Activated CD8-positive, alpha-beta memory T cell treated with anti-CD3 and anti-CD28 coated beads, Interleukin-2, amount 50 U/mL, for 1 hour (primary cell): ENCODE measurements at regions not wholly inside any gene's neighbourhood (a gene's known extent, or its start where the extent isn't known, plus 50 kb on each side); places are given as distances from the start of the nearest gene placed in this dataset.

Experiments used
- DNase-seq: peaks from one replicate; pipeline ENCODE4 v3.0.0-alpha.2; 2020; ENCODE audit errors: extremely low read depth

- no peak for DNase-seq
These were observed 334.6 kb upstream of the B3GAT1 start for GRCh38 chr11:134746609-134747008.

GRCh38 chr11:134745456-134745855, 333.4 kb upstream of the B3GAT1 start:
- no peak for DNase-seq

GRCh38 chr11:134743820-134744195, 331.8 kb upstream of the B3GAT1 start:
- no peak for DNase-seq

- DNase-seq: no peak
These were observed 331.1 kb upstream of the B3GAT1 start for GRCh38 chr11:134742956-134743819.

- DNase-seq: no peak
These were observed 330.2 kb upstream of the B3GAT1 start for GRCh38 chr11:134742224-134742612.

- DNase-seq: no peak
These were observed 329.6 kb upstream of the B3GAT1 start for GRCh38 chr11:134741453-134742223.

GRCh38 chr11:134740590-134741261, 328.7 kb upstream of the B3GAT1 start:
- no peak for DNase-seq

- no peak for DNase-seq
These were observed 327.1 kb upstream of the B3GAT1 start for GRCh38 chr11:134739136-134739535.

- DNase-seq: no peak
These were observed 326.5 kb upstream of the B3GAT1 start for GRCh38 chr11:134738581-134738980.

- DNase-seq: no peak
These were observed 325.8 kb upstream of the B3GAT1 start for GRCh38 chr11:134737563-134738510.

GRCh38 chr11:134736251-134736947, 324.4 kb upstream of the B3GAT1 start:
- DNase-seq: no peak

GRCh38 chr11:134734894-134735293, 322.9 kb upstream of the B3GAT1 start:
- DNase-seq: no peak

- no peak for DNase-seq
These were observed 322.3 kb upstream of the B3GAT1 start for GRCh38 chr11:134734141-134734845.

- no peak for DNase-seq
These were observed 321.6 kb upstream of the B3GAT1 start for GRCh38 chr11:134733646-134734045.

- DNase-seq: no peak
These were observed 319.3 kb upstream of the B3GAT1 start for GRCh38 chr11:134731213-134731961.

- no peak for DNase-seq
These were observed 318.6 kb upstream of the B3GAT1 start for GRCh38 chr11:134730561-134731212.

GRCh38 chr11:134730101-134730500, 318.1 kb upstream of the B3GAT1 start:
- DNase-seq: no peak

GRCh38 chr11:134728186-134728585, 316.1 kb upstream of the B3GAT1 start:
- DNase-seq: no peak

- no peak for DNase-seq
These were observed 315.6 kb upstream of the B3GAT1 start for GRCh38 chr11:134727636-134728035.
